ENCODE measurements at regions not wholly inside any gene's neighbourhood (a gene's known extent, or its start where the extent isn't known, plus 50 kb on each side); places are given as distances from the start of the nearest gene placed in this dataset.

DNA sequence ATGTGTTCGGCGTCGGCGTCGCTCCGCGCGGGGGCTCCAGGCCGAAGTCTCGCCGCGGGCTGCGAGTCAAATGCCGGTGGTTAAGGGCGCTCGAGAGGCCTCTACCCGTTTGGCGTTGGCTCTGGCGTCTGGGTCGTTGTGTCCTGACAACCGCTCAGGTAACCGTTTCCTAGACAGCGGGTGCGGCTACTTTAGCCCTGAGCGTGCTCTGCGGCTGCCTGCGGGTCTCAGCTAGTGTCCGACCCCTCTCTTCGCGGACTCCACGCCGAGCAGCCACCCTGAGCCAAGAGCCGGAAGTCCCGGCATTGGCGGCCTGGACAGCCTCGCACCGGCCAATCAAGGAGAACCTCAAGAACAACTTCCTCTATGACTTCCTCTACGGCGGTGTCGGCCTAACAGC is 173.4 kb downstream of the SETD4 start:
- TF ChIP-seq, protein P1, sequence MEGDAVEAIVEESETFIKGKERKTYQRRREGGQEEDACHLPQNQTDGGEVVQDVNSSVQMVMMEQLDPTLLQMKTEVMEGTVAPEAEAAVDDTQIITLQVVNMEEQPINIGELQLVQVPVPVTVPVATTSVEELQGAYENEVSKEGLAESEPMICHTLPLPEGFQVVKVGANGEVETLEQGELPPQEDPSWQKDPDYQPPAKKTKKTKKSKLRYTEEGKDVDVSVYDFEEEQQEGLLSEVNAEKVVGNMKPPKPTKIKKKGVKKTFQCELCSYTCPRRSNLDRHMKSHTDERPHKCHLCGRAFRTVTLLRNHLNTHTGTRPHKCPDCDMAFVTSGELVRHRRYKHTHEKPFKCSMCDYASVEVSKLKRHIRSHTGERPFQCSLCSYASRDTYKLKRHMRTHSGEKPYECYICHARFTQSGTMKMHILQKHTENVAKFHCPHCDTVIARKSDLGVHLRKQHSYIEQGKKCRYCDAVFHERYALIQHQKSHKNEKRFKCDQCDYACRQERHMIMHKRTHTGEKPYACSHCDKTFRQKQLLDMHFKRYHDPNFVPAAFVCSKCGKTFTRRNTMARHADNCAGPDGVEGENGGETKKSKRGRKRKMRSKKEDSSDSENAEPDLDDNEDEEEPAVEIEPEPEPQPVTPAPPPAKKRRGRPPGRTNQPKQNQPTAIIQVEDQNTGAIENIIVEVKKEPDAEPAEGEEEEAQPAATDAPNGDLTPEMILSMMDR (IDR thresholded peaks at IDR 0.05; ENCODE audit: low read length): no peak
- TF ChIP-seq EZH2 (optimal IDR thresholded peaks at IDR 0.05; ENCODE audit: low read depth, low read length): no peak
